Lung (tissue), 11 donors: ENCODE measurements at regions not wholly inside any gene's neighbourhood (a gene's known extent, or its start where the extent isn't known, plus 50 kb on each side); places are given as distances from the start of the nearest gene placed in this dataset.

Source experiments
- ATAC-seq: fragments of 200-7000 bp; cut with Tn5 transposase; one replicate; pipeline ENCODE4 v1.9.1; 2020; ENCODE audit warnings: moderate number of reproducible peaks; ENCODE audit not compliant: insufficient read depth, low FRiP score
- DNase-seq, 3 donors: peaks; one replicate each; pipeline ENCODE4 v3.0.0-alpha.2; 2013 to 2017
- H3K27ac ChIP-seq, 2 donors: one replicate each; pipeline ENCODE4 v1.5.1; 2013; ENCODE audit warnings: mild to moderate bottlenecking in 2 of 2, moderate library complexity in 2 of 2, control low read depth in 1 of 2, inconsistent platforms in 1 of 2, low read depth in 1 of 2, low read length in 1 of 2
- H3K27me3 ChIP-seq, 3 donors: one replicate each; pipeline ENCODE4 v1.5.1; 2013; ENCODE audit warnings: low read length in 2 of 3; ENCODE audit not compliant: control insufficient read depth in 3 of 3, insufficient read depth in 3 of 3
- H3K36me3 ChIP-seq, 4 donors: one replicate each; pipeline ENCODE4 v1.5.1; 2013; ENCODE audit warnings: low read length in 4 of 4, mild to moderate bottlenecking in 1 of 4, moderate library complexity in 1 of 4; ENCODE audit not compliant: control insufficient read depth in 4 of 4, insufficient read depth in 4 of 4
- H3K4me1 ChIP-seq, 5 donors: one replicate each; pipeline ENCODE4 v1.5.1; 2013; ENCODE audit warnings: low read length in 5 of 5, mild to moderate bottlenecking in 2 of 5, moderate library complexity in 1 of 5; ENCODE audit not compliant: control insufficient read depth in 5 of 5, insufficient read depth in 5 of 5
- H3K4me3 ChIP-seq: one replicate; pipeline ENCODE4 v1.5.1; 2013; ENCODE audit warnings: mild to moderate bottlenecking, control low read depth, moderate library complexity
- H3K9ac ChIP-seq, 2 donors: one replicate each; pipeline ENCODE4 v1.5.1; 2013; ENCODE audit warnings: low read length in 2 of 2, control low read depth in 1 of 2; ENCODE audit not compliant: insufficient read depth in 1 of 2
- H3K9me3 ChIP-seq, 4 donors: one replicate each; pipeline ENCODE4 v1.5.1; 2013; ENCODE audit warnings: low read length in 3 of 4, mild to moderate bottlenecking in 1 of 4, moderate library complexity in 1 of 4; ENCODE audit not compliant: control insufficient read depth in 4 of 4, insufficient read depth in 3 of 4
- WGBS, 2 donors: extraction: QIAGEN DNeasy Blood & Tissue Kit; methylation state at CpG; one replicate each; pipeline ENCODE4 v1.1.7; 2013; 5-methylcytosine and 5-hydroxymethylcytosine counted together
- TF ChIP-seq, protein P1 (sequence below): IDR thresholded peaks from 2 replicates; pipeline ENCODE4 v1.5.1; 2012; ENCODE audit warnings: mild to moderate bottlenecking; ENCODE audit errors: control extremely low read depth, extremely low read depth
- donor health status: control.
- donor health status: control.
- donor health status: Bipolar disorder and iron deficiency.
- donor health status: healthy.
- donor health status: DM: yes; HTN: yes; CAD: no.

GRCh38 chr18:5639131-5639530 lies 95.3 kb upstream of the EPB41L3 start:
- no peak overlapping the region for H3K9ac ChIP-seq
- WGBS, 2 donors, result 13 to 34% methylated on average over 2 of the region's 2 CpGs
- no peak overlapping the region for H3K27ac ChIP-seq
- DNase-seq (no peak), ATAC-seq (no peak)
- H3K4me1 ChIP-seq, result no peaks in the 10 kb centered on the region
- H3K9me3 ChIP-seq, result no peaks in the 10 kb centered on the region
- H3K36me3 ChIP-seq, result no peaks in the 10 kb centered on the region
- TF ChIP-seq, protein P1, sequence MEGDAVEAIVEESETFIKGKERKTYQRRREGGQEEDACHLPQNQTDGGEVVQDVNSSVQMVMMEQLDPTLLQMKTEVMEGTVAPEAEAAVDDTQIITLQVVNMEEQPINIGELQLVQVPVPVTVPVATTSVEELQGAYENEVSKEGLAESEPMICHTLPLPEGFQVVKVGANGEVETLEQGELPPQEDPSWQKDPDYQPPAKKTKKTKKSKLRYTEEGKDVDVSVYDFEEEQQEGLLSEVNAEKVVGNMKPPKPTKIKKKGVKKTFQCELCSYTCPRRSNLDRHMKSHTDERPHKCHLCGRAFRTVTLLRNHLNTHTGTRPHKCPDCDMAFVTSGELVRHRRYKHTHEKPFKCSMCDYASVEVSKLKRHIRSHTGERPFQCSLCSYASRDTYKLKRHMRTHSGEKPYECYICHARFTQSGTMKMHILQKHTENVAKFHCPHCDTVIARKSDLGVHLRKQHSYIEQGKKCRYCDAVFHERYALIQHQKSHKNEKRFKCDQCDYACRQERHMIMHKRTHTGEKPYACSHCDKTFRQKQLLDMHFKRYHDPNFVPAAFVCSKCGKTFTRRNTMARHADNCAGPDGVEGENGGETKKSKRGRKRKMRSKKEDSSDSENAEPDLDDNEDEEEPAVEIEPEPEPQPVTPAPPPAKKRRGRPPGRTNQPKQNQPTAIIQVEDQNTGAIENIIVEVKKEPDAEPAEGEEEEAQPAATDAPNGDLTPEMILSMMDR, result no peak
- no peak overlapping the region for H3K4me3 ChIP-seq
- H3K27me3 ChIP-seq, result peaks cover 0 to 7% (median 0%) of the 10 kb centered on the region in 3 donors

DNA sequence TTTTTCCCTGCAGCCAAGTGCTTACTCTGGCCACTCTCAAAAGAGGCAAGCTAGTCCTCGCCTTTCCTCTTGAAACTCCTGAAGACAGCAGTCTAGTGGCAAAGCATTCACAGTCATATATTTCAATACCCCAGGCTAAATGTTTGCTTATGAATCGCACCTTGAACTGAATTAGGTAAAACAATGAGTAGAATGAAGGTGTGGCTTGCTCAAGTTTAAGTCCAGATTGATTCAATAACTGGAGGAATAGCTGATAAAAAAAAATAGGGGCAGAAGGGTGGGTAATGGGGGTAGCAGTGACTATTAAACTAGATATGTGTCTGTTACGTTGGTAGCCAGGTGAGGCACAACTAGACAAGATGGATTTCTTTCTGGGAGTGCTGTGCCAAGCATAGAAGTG lies 88.2 kb upstream of the EPB41L3 start:
- no peak for DNase-seq
- H3K9ac ChIP-seq, result no peak overlapping the region
- TF ChIP-seq, protein P1, result no peak
- ATAC-seq, result no peak
- no peak overlapping the region for H3K4me3 ChIP-seq
- H3K9me3 ChIP-seq, result no peaks in the 10 kb centered on the region
- H3K27ac ChIP-seq, result no peak overlapping the region
- 63 to 88% methylated on average over 3 of the region's 3 CpGs for WGBS, 2 donors
- no peaks in the 10 kb centered on the region for H3K36me3 ChIP-seq
- H3K4me1 ChIP-seq, result peaks cover 0 to 24% (median 4%) of the 10 kb centered on the region in 5 donors
- H3K27me3 ChIP-seq, result peaks cover 0 to 21% (median 5%) of the 10 kb centered on the region in 3 donors

DNA sequence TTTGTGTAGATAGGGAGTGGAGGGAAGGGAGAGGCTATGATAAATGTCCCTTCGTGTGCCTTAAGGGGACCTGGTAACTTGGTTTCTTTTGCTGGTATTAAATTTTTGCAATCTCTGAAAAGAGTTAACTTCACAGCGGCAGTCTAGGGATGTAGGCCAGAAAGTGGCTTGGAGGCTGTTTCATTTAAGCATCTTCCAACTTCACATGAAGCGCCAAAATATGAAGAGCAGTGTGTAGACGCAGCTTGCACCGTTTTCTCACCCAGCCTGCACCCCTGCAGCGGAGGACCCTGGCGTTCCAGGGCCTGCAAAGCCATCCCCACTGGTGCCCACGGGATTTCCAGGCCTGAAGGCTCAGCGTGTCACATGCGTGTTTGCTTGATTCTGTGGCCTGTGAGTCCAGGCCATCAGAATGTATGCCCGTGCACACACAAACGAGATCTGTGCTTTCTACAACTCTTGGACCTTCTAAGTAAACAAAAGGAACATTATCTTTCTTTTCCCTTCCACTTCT lies 87.2 kb upstream of the EPB41L3 start:
- DNase-seq, result no peak

More for the DNA sequence above, 87.2 kb upstream of the EPB41L3 start:
- TF ChIP-seq, protein P1, result no peak
- 61 to 75% methylated on average over 12 of the region's 12 CpGs for WGBS, 2 donors
- Histone ChIP-seq H3K36me3 (no peaks in the 10 kb centered on the region), H3K27me3 (peaks cover 0 to 23% (median 16%) of the 10 kb centered on the region in 3 donors), H3K9ac (no peak overlapping the region), H3K27ac (no peak overlapping the region), H3K4me1 (peaks cover 0 to 24% (median 4%) of the 10 kb centered on the region in 5 donors), H3K4me3 (no peak overlapping the region), H3K9me3 (no peaks in the 10 kb centered on the region)
- ATAC-seq, result no peak
